Endothelial cell (in vitro differentiated cells): ENCODE measurements at regions not wholly inside any gene's neighbourhood (a gene's known extent, or its start where the extent isn't known, plus 50 kb on each side); places are given as distances from the start of the nearest gene placed in this dataset.

Experiments
- DNase-seq: peaks from one replicate; pipeline ENCODE4 v3.0.0; 2021; ENCODE audit warnings: low spot score
- H3K27ac Mint-ChIP-seq: one replicate; pipeline ENCODE4 v1.8.0; 2021; ENCODE audit warnings: mixed read lengths, inconsistent platforms; ENCODE audit not compliant: unreplicated experiment
- H3K27me3 Mint-ChIP-seq: one replicate; pipeline ENCODE4 v1.8.0; 2021; ENCODE audit warnings: mild to moderate bottlenecking, moderate library complexity, mixed read lengths, inconsistent platforms; ENCODE audit not compliant: unreplicated experiment
- H3K36me3 Mint-ChIP-seq: one replicate; pipeline ENCODE4 v1.8.0; 2021; ENCODE audit warnings: mild to moderate bottlenecking, low read depth, mixed read lengths, inconsistent platforms; ENCODE audit not compliant: unreplicated experiment
- H3K4me1 Mint-ChIP-seq: one replicate; pipeline ENCODE4 v1.8.0; 2021; ENCODE audit warnings: mild to moderate bottlenecking, mixed read lengths, inconsistent platforms; ENCODE audit not compliant: unreplicated experiment
- H3K4me3 Mint-ChIP-seq: one replicate; pipeline ENCODE4 v1.8.0; 2021; ENCODE audit warnings: mild to moderate bottlenecking, mixed read lengths, inconsistent platforms; ENCODE audit not compliant: unreplicated experiment
- H3K9me3 Mint-ChIP-seq: one replicate; pipeline ENCODE4 v1.8.0; 2021; ENCODE audit warnings: mixed read lengths, inconsistent platforms; ENCODE audit not compliant: unreplicated experiment
- TF ChIP-seq, protein P1 (sequence below): fragments of 200-600 bp; sonication (generic); IDR thresholded peaks from one replicate; pipeline ENCODE4 v1.5.0; 2021; ENCODE audit warnings: antibody characterized with exemption; ENCODE audit not compliant: unreplicated experiment

DNA sequence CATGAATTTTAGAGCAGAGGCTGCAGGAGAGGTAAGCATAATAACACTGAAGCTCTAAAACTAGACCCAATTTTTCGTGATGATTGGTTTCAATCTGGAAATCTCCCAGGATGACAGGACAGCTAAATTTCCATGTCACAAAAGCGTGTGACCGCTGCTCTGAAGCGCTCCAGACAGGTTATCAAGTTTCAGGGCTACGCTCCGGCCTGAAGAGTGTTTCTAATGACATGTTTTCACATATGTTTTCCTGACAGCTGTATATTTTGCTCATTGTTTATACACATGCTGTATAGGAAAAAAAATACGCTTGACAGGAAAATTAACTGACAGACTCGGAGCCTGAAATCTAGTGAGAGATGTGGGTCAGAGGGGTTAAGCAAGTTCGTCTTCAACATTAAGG lies 219.8 kb upstream of the BMPER start:
- Mint-ChIP-seq H3K9me3 (no peaks in the 10 kb centered on the region), H3K4me1 (no peaks in the 10 kb centered on the region), H3K27ac (no peak overlapping the region), H3K36me3 (no peaks in the 10 kb centered on the region), H3K4me3 (no peak overlapping the region), H3K27me3 (peaks cover 1% of the 10 kb centered on the region)
- DNase-seq: no peak
- TF ChIP-seq, protein P1, sequence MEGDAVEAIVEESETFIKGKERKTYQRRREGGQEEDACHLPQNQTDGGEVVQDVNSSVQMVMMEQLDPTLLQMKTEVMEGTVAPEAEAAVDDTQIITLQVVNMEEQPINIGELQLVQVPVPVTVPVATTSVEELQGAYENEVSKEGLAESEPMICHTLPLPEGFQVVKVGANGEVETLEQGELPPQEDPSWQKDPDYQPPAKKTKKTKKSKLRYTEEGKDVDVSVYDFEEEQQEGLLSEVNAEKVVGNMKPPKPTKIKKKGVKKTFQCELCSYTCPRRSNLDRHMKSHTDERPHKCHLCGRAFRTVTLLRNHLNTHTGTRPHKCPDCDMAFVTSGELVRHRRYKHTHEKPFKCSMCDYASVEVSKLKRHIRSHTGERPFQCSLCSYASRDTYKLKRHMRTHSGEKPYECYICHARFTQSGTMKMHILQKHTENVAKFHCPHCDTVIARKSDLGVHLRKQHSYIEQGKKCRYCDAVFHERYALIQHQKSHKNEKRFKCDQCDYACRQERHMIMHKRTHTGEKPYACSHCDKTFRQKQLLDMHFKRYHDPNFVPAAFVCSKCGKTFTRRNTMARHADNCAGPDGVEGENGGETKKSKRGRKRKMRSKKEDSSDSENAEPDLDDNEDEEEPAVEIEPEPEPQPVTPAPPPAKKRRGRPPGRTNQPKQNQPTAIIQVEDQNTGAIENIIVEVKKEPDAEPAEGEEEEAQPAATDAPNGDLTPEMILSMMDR: no peak

DNA sequence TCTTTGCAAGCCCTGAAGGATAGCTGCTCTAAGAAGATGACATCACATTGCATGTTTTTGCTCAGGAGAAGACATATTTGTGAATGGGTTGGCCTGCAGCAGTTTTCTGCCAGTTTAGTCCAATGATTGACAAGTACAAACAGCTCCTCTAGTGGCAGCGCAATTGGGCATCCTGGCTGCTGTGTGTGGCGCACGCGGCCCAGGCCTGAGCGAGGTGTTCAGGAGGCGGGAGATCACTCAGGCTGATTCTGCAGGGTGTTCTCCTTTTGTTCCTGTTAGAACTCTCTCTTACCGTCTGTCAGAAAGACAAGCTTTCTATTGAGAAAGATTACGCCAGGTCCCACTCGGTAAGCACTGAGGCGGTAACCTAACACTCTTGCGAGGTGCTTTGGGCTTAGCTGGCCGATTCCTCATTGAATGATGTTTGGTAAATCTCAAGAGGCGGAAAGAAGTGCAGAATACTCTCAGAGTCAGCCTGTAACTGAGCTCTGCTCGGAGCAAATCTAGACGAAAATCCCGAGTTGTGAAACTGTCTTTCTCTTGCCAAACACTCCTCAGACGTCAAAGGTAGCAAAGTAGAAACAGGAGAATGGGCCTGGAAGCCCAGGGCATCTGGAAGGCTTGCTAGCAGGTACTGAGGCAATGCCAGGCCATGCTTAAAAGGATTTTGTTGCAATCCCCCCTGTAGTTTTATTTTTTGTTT lies 219.2 kb upstream of the BMPER start:
- TF ChIP-seq, protein P1: no peak
- no peaks in the 10 kb centered on the region for H3K36me3 Mint-ChIP-seq
- H3K4me3 Mint-ChIP-seq: no peak overlapping the region
- H3K27ac Mint-ChIP-seq: no peak overlapping the region
- H3K4me1 Mint-ChIP-seq: no peaks in the 10 kb centered on the region
- no peaks in the 10 kb centered on the region for H3K9me3 Mint-ChIP-seq
- peaks cover 1% of the 10 kb centered on the region for H3K27me3 Mint-ChIP-seq
- DNase-seq: no peak

DNA sequence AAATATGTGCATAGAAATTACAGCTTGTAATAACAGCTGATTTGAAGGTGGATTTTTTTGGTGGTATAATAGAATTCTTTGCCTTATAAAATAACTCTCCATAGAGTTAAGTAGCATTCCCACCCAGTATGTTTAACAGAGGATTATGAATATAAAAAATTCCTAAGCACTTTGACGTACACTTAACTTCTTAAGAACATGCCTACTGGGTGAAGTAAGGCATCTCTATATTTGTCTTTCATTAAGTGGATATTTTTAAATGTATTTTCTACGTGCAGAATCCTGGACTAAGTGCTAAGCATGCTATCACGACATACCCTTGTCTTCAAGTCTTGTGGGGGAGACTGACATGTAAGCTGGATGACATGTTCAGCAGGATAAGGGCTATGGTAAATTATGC lies 217.7 kb upstream of the BMPER start:
- no peak overlapping the region for H3K27ac Mint-ChIP-seq
- H3K27me3 Mint-ChIP-seq: no peaks in the 10 kb centered on the region
- H3K4me3 Mint-ChIP-seq: no peak overlapping the region
- H3K4me1 Mint-ChIP-seq: no peaks in the 10 kb centered on the region
- TF ChIP-seq, protein P1: no peak
- no peaks in the 10 kb centered on the region for H3K36me3 Mint-ChIP-seq
- no peaks in the 10 kb centered on the region for H3K9me3 Mint-ChIP-seq
- DNase-seq: no peak

DNA sequence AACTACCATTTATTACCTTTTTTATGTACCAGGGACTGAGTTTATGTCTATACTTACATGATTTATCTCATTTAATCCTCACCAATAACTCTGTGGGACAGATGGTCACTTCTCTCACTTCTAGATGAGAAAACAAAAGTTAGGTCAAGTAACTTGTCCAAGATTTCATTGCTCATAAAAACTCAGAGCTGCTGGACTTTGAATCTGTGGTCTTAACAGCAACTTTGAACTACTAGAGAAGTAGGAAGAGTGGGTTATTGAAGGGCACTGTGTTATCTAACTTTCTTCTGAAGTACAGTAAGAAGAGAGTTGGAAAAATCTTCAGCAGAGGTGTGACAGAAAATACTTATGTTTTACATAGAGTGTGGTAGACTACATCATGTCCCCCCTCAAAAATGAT lies 214.2 kb upstream of the BMPER start:
- TF ChIP-seq, protein P1: no peak

DNA sequence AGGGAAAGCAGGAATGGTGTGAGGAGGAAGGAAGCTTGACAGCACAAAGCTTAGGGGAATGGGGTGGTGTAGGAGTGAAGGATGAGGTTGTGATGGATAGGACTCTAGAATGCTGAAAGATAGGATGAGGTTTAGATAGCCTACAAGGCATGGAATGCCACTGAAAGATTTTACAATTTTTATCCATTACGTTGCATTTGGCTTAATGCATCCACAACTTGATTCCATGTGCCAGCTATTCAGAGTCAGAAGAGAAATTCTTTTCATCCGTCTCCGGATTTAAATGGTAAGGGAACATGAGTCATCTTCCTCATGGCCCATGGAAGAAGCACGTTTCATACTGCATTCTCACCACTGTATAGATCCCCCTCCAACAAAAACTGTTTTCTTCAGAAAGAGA lies 212.4 kb upstream of the BMPER start:
- H3K27me3 Mint-ChIP-seq: no peaks in the 10 kb centered on the region
- no peak overlapping the region for H3K27ac Mint-ChIP-seq
- H3K36me3 Mint-ChIP-seq: no peaks in the 10 kb centered on the region
- no peaks in the 10 kb centered on the region for H3K9me3 Mint-ChIP-seq
- no peak for DNase-seq
- H3K4me3 Mint-ChIP-seq: no peak overlapping the region
- no peaks in the 10 kb centered on the region for H3K4me1 Mint-ChIP-seq
- TF ChIP-seq, protein P1: no peak

More for the DNA sequence above, 214.2 kb upstream of the BMPER start:
- Mint-ChIP-seq H3K4me1 (no peaks in the 10 kb centered on the region), H3K36me3 (no peaks in the 10 kb centered on the region), H3K9me3 (no peaks in the 10 kb centered on the region), H3K27me3 (no peaks in the 10 kb centered on the region), H3K27ac (no peak overlapping the region), H3K4me3 (no peak overlapping the region)
- no peak for DNase-seq
